ENCODE measurements at regions not wholly inside any gene's neighbourhood (a gene's known extent, or its start where the extent isn't known, plus 50 kb on each side); places are given as distances from the start of the nearest gene placed in this dataset.
"Not testable (repeated sequence)": the region's sequence is repeated elsewhere in the genome, so short reads cannot be mapped to it uniquely, and the experiment has no call there.

DNA sequence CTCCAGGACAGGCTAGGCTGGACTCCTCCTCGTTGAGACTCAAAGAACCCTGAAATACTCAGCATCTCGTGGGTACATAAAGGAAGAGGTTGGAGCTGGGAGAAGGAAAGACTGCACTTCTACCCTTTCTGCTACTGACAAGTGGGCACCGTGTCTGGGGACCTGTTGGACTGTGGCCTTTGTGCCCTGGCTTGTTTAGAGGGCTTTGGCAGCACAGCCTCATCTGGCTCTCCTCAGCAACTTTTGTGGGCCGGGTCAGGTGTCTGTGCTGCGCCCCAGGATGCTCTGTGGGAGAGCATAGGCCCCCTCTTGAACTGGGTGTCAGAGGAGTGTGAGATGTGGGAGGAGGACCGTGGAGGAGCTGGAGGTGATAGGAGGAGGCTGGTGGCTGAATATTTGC lies 142.4 kb downstream of the FCRL5 start:
- DNase-seq (ENCODE audit: low read depth) = no peak

DNA sequence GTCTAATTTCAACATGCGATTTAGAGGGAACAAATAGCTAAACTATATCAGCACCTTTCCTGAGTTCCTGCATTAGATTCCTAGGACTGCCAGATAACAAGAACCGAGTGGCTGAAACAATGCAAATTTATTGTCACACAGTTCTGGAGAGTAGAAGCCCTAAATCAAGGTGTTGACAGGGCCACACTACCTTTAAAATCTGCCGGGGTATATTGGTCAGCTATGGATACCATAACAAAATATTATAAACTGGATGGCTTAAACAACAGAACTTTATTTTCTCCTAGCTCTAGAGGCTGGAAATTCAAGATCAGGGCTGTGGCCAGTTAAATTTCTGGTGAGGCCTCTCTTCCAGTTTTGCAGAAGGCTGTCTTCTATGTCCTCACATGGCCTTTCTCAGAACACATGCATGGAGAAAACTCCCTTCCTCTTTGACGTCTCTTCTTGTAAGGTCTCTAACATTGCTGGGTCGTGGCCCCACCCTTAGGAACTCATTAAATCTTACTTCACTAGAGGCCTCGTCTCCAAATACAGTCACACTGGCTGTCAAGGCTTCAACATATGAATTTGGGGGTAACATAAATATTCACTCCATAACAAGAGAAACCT lies 144.3 kb downstream of the FCRL5 start:
- no peak for DNase-seq (ENCODE audit: low read depth)

DNA sequence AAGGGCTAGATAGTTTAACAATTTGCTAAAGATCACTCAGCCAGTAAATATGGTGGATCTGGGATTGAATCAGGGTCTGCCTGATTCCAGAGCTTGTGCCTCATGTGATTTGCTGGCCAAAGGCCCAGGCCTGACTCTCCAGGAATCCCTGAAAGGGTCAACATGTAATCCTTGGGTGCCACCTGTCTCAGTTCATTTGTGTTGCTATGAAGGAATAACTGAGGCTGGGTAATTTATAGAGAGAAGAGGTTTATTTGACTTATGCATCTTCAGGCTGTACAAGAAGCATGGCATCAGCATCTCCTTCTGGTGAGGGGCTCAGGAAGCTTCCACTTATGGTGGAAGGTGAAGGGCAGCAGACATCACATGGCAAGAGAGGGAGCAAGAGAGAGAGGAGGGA lies 144.9 kb downstream of the FCRL5 start:
- no peak for DNase-seq (ENCODE audit: low read depth)

DNA sequence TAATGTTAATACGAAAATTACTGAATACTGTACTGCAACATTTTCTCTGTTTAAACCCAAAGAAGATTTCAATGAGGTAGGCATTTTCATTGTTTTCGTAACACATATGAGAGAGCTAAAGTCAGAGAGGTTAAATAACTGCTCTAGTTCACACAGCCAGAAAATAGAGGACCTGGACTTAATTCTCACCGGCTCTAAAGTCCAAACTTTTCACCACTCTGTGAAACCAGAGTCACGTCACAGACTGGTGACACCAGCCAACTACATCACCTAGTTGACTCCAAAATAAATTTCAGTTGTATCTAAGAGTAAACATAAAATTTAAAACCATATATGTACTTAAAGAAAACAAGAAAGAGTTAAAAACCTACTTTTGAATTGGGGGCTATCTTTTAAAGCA lies 146.7 kb downstream of the FCRL5 start:
- no peak for DNase-seq (ENCODE audit: low read depth)

DNA sequence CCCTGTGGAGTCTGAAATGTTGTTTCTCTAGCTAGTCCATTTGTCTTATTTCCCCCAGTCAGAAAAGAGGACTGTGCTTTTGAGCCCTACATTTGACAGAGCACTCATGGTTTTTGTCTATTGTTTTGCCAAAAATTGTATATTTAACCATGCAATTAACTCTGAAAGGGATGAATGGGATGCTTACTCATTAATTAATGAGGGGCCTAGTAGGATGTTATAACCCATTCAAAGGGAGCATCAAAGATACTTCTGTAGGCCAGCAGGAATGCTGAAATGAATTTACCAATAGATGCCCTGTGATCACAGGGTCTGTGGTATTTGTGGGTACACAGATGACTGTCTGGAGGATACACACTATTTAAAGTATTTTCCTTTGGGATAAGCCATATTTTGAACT lies 147.7 kb downstream of the FCRL5 start:
- DNase-seq (ENCODE audit: low read depth) = no peak

DNA sequence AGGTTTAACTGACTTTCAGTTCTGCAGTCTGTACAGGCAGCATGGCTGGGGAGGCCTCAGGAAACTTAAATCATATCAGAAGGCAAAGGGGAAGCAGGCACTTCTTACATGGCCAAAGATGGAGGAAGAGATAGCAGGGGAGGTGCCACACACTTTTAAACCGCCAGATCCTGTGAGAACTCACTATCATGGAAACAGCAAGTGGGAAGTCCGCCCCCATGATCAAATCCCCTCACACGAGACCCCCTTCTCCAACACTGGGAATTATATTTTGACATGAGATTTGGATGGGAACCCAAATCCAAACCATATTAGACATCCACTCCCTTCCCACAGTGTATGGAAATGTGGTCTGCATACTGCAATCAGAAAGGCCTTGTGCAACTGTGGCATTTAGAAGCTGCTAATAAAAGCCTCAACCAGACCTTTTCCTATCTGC lies 148.2 kb downstream of the FCRL5 start:
- no peak for DNase-seq (ENCODE audit: low read depth)

DNA sequence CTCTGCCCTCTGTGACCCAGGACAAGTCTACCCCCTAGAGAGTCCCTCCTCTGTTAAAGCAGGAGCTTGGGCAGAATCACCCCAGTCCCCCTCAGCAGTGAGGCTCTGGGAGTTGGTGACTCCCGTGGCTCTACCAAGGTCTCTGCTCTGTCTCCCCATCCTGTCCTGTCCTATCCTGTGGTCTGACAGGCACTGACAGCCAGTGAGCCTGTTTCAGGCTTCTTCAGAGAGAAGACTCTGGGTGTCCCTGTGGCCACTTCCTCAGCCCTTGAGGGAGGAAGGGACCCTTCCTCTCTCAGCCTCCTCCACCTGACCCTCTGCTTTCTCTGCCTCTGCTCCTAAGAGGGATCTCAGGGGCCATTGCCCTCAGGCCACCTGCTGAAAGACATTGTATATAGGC lies 148.7 kb downstream of the FCRL5 start:
- DNase-seq (ENCODE audit: low read depth) = no peak

DNA sequence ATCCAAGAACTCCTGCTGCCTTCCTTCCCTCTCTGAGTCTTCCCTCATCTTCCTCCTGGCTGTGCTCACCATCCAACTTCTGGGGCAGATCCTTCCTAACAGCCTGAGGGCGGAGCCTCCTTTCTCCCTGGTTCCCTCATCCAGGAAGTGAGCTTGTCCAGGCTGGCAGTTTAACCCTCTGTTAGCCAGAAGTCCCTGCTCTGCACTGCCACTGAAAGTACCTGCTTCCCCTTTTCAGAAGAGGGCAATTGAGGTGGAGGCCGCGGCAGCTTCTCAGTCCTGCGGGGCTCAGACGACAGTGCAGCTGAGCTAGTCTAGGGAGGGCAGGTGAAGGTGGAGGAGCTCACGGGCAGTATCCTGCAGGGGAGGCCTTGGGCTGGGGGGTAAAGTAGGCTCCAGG lies 149.1 kb downstream of the FCRL5 start:
- no peak for DNase-seq (ENCODE audit: low read depth)

DNA sequence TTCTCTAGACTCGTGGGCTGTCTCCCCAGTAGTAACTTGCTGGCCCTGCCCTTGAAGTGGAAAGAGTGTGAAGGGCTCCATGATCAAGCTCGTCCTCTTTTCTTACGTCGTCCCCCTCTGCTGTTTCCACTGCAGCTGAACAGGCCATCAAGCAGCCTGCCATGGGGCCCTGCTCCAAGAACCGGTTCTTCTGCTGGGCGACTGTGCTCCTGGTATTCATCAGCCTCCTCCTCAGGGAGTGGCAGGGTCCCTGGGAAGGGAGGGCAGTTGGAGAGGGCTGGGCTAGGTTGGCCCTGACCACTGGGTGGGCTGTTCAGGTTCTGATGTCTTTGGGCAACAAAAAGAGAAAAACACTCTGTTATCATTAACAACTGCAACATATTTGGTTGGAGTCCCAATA lies 151.5 kb downstream of the FCRL5 start:
- DNase-seq (ENCODE audit: low read depth) = no peak

DNA sequence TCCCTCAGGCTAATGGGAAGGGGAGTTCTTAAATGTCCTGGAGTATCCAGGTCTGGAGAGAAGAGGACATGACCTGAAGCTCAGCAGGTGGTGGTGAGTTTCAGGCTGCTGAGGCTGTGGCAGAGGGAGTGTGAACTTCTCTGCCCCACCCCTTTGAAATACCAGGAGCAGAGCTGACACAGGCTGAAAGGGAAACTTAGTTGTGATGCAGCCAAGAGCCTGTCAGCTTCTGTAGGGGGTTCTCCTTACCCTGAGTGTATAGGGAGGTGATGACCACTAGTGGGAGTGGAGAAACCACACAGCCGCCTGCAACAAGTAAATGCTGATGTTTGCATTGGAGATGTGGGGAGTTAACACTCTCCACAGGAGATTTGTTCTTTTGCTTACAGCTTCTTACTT lies 152.3 kb downstream of the FCRL5 start:
- DNase-seq (ENCODE audit: low read depth) = no peak

DNA sequence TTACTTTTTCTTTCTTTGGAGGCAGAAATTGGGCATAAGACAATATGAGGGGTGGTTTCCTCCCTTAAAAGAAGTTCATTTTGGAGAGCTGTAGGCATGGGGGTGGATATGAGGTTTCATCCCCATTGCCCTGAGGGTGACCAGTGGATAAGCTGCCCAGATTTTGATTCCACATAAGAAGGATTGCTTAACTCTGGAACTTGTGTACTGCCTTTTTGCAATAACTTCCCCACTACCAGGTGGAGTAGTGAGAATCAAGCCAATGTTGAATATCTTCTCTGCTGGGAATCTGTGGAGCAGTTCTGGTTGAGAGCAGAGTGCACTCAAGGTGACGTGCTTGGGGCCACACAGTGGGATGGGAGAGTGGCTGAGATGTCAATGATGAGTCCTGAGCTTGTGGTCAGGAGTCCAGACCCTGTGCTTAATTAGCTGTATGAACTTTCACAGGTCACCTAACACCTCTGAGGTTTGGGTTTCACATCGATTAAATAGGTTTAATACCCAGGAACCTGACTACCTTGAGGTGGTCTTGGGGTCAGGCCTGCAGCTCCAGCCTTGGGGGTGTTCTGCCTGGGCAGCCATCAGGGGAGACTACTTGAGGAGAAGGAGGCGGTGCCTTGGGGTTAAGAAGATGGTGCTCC lies 152.9 kb downstream of the FCRL5 start:
- no peak for DNase-seq (ENCODE audit: low read depth)

DNA sequence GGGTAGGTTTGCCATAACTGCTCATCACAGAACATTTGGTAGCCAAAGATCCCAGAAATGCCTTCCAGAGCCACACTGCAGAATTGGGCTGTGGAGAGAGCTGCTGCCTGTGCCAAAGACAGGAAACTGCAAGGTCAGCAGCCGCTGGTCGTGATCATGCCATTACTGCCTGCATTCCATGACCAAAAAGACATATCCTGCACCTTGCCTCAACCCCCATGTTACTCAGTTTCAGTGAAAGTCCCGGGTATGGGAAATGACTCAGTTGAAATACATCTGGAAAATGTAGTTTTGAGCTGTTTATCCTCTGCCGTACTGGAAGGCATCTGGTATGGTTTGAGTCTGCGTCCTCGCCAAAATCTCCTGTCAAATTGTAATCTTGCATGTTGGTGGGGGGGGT lies 161.7 kb downstream of the FCRL5 start:
- DNase-seq (ENCODE audit: low read depth) = no peak

DNA sequence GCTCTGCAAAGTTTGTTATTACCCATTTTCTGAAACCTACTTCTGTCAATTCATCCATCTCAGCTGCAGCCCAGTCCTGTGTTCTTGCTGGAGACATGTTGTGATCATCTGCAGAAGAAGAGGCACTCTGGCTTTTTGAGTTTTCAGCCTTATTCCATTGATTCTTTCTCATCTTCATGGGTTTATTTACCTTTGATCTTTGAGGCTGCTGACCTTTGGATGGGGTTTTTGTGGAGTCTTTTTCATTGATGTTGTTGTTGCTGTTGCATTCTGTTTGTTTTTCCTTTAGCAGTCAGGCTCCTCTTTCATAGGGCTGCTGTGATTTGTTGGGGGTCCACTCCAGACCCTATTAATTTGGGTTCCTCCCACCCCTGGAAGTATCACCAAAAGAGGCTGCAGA lies 164.3 kb downstream of the FCRL5 start:
- DNase-seq (ENCODE audit: low read depth) = no peak

DNA sequence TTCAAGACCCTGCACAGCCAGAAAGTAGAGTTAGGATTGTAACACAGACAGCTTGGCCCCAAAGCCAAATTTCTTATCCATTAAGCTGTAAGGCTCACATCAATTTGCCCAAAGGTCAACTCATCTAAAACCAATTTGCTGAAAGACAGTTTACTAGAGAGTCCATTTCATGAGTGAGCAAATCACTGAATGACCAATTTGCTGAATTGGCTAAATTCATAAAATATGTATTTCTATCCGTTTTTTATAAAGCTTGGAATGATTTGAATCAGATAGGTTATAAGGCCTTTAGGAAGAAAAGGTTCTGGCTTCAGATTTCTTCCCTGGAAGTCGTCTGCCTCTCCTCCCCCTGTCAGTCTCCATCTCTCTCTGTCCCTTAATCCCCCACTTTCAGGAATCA lies 168.1 kb downstream of the FCRL5 start:
- DNase-seq (ENCODE audit: low read depth) = no peak

DNA sequence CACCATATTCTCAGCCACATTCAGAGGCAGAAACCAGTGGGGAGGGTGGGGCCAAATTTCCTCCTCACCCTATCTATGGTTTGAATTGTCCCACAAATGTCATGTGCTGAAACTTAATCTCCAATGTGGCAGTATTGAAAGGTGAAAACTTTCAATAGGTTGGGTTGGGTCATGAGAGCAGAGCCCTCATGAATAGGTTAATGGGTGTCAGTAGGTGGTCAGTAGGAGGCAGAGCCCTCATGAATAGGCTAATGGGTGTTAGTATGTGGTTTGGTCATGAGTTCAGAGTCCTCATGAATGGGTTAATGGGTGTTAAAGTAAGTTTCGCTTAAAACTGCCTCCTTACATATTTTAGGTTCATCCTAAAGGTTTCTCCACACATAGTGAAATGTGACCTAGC lies 170.0 kb downstream of the FCRL5 start:
- DNase-seq (ENCODE audit: low read depth) = no peak

DNA sequence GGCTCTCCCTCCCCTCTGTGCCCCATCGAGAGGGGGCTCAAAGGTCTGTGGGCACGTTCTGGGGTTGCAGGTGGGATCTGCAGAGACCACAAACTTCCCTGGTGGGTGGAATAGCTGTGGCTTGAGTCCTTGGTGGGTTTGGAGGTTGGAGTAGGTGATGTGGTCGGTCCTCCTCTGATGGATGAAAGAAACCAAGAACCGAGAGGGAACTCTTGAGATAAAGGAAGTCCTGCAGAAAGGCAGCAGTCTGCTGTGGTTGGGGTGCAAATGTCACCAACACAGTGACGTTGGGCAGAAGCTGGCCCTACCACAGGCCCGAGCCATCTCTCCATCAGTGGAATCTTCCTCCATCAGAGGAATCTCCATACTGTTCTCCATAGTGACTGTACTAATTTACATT lies 171.8 kb downstream of the FCRL5 start:
- DNase-seq (ENCODE audit: low read depth) = no peak

DNA sequence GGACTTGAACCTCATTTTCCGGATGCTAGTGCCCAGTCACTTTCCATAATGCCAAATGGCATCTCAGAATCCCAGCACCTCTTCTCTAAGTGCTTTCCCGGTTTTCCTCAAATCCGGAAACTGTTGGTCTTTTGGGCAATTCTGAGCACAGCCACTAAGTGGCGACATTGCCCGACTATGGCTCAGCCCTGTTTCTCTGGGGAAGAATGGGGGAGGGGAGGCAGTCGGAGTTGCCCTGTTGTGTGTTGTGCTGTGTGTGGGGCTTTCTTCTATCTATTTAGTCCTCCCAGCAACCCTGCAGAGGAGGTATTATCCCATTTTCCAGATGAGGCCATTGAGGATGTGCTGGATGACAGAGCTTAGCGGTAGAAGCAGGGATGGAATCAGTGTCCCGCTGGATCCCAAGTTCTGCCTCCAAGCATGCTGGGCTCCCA lies 175.0 kb downstream of the FCRL5 start:
- DNase-seq (ENCODE audit: low read depth) = not testable (repeated sequence)

DNA sequence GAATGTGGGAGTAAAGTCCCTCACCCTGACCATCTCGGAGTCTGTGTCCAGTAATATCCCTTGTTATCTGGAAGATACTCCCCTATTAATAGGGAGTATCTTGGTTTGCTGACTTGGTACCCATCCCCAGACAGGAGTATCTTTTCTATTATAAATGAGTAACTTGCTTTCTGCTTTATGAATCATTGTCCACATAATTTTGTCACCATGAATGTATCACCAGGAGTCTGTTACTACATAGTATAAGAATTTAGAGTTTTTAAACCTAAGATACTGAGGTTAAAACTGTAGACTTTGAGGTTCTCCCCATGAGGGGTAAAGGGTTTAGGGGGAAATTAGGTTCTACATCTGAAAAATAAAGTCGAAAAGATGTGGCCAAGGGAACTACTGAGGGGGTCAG lies 175.6 kb downstream of the FCRL5 start:
- DNase-seq (ENCODE audit: low read depth) = no peak

DNA sequence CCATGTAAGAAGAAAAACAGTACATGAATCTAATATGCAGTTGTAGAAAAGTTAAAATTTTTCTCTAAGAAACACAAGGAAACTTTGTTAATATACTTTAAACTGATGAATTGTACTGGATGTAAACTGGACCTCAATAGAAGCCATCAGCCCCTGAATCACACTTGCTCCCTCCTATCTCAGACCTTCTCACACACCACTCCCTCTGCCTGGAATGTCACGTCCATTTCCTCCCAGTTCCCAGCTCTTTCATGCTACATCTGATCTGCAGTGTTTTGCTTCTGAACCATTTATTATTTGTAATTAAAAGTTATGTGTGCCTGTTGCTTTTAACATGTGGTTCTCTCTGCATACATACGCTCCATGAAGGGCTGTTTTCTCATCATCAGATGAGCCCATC lies 180.0 kb downstream of the FCRL5 start:
- DNase-seq (ENCODE audit: low read depth) = not testable (repeated sequence)

DNA sequence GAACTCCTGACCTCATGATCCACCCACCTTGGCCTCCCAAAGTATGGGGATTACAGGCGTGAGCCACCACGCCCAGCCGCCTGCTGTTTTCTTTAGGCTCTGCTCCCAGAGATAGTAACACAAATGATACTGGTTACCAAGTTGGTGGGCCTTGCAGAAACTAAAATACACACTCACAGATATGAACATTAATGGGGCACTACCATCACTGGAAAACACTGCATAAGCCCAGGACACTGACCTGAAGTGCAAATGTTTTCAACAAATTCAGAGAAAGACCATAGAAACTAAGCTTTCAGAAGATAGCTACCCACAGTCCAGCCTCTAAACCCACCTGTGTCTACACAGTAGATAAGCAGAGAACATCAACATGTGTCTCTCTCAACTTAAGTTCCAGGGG lies 180.5 kb downstream of the FCRL5 start:
- DNase-seq (ENCODE audit: low read depth) = no peak

DNA sequence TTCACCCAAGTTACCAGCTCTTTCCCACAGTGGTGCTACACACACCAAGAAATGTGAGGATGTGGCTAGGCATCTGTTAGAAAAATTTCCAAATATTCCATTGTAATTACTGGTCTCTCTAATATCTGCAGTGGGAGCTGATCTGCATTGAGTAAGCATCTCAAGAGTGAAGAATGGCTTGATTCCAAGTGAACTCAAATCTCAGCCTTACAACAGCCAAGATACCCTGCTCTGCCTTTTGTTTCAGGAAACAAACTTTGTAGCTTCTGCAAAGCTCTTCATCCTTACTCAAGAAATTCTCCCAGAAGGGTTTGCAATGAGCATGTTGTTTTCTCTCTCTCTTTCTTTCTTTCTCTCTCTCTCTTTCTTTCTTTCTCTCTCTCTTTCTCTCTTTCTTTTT lies 181.1 kb downstream of the FCRL5 start:
- no peak for DNase-seq (ENCODE audit: low read depth)

DNA sequence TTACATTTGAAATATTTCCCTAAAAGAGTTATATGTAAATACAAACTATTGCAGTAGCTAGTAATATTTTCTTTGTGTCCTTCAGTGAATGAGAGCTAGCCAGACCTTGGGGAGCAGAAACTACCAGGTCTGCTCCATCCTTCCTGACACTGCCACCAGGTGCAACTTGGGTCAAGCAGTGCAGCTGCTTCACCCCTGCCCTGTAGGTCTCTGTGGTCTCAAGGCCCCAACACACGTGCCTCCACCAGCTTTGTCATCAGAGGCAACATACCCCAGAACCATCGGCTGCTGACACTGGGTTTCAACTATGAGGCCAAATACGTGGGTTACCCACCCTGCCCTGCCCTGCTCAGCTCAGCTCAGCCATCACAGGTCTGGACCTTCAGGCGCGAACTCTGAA lies 181.6 kb downstream of the FCRL5 start:
- no peak for DNase-seq (ENCODE audit: low read depth)

DNA sequence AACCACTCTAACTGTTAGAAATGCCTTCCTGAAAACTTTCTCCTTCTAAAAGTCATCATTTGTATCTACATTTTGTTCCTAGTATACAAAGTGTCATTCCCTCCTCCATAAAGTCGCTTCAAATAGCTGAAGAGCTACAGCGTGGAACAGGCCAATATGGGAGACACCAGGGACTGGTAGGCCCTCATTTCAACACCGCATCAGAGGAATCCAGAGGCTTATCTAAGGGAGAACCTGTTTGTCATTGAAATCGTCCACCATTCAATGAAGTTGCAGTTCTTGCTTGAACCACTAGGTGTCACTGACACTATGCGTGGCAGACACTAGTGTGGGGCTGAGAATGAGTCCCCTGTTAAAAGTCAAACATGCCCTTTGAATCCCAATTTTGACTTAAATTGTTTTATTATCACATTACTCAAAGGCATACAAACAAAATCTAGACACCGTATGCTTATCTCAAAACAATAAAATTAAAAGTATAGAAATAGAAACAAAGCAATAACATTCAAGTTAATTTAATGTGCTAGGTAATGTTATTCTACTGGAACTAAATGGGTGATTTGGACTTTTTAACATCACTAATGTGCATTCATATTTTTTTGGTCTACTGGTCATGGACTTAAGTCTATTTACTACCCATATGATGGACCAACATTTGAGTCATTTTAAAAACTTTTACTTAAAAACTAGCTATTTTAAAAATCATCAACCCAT lies 182.3 kb downstream of the FCRL5 start:
- DNase-seq (ENCODE audit: low read depth) = peak; percentile 17

DNA sequence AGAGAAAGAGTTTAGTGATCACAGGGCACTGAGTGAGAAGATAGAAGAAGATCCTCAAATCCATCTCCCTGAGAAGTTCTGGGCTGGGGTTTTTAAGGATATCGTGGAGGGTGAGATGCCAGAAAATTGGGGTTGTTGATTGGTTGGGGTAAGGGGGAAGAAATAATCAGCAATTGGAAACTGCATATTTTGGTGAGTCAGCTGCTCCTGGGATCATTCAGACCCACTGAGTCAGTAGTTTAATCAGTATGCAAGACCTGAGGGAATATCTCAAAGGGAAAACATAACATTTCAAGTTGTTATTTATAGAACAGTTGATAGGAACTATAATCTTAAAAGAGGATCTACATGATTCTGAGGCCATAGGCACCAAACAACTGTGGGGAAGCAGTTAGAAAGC lies 183.4 kb downstream of the FCRL5 start:
- DNase-seq (ENCODE audit: low read depth) = not testable (repeated sequence)

All from activated gamma-delta T cell treated with anti-CD3 and anti-CD28 coated beads, Interleukin-2, amount 50 U/mL, for 16 hours (primary cell).